Activated CD4-positive, alpha-beta T cell treated with anti-CD3 and anti-CD28 coated beads, Interleukin-2, amount 50 U/mL, for 24 hours (primary cell): ENCODE measurements at regions not wholly inside any gene's neighbourhood (a gene's known extent, or its start where the extent isn't known, plus 50 kb on each side); places are given as distances from the start of the nearest gene placed in this dataset.
A peak's percentile ranks its signal among the peaks of the same experiment; 100 is the strongest.

ENCODE experiments used
- DNase-seq, 2 donors: peaks; one replicate each; pipeline ENCODE4 v3.0.0-alpha.2; 2020; ENCODE audit warnings: low read depth in 1 of 2, low spot score in 1 of 2

- DNase-seq = no peak
Measured at GRCh38 chr2:225340923-225341322, 58.6 kb upstream of the NYAP2 start.

- no peak for DNase-seq
Measured at GRCh38 chr2:225337183-225337582, 62.3 kb upstream of the NYAP2 start.

- no peak for DNase-seq
Measured at GRCh38 chr2:225334514-225334913, 65.0 kb upstream of the NYAP2 start.

GRCh38 chr2:225328192-225328591, 71.3 kb upstream of the NYAP2 start:
- DNase-seq = no peak

GRCh38 chr2:225326969-225327368, 72.5 kb upstream of the NYAP2 start:
- DNase-seq = no peak

- no peak for DNase-seq
Measured at GRCh38 chr2:225319872-225320271, 79.6 kb upstream of the NYAP2 start.

- no peak for DNase-seq
Measured at GRCh38 chr2:225318440-225318839, 81.1 kb upstream of the NYAP2 start.

- no peak for DNase-seq
Measured at GRCh38 chr2:225317186-225317585, 82.3 kb upstream of the NYAP2 start.

- no peak for DNase-seq
Measured at GRCh38 chr2:225310745-225311144, 88.8 kb upstream of the NYAP2 start.

- DNase-seq = no peak
Measured at GRCh38 chr2:225309516-225309915, 90.0 kb upstream of the NYAP2 start.

GRCh38 chr2:225296951-225297350, 102.6 kb upstream of the NYAP2 start:
- DNase-seq = no peak

- DNase-seq = no peak
Measured at GRCh38 chr2:225295102-225295501, 104.4 kb upstream of the NYAP2 start.

- DNase-seq = no peak
Measured at GRCh38 chr2:225293638-225294037, 105.9 kb upstream of the NYAP2 start.

- DNase-seq = no peak
Measured at GRCh38 chr2:225290757-225291400, 108.6 kb upstream of the NYAP2 start.

GRCh38 chr2:225289659-225290058, 109.9 kb upstream of the NYAP2 start:
- DNase-seq = no peak

GRCh38 chr2:225288986-225289385, 110.5 kb upstream of the NYAP2 start:
- no peak for DNase-seq

- peak in 1 of 2 donors; percentile 4 for DNase-seq
Measured at GRCh38 chr2:225282858-225283710, 116.4 kb upstream of the NYAP2 start.

- no peak for DNase-seq
Measured at GRCh38 chr2:225276207-225276606, 123.3 kb upstream of the NYAP2 start.

GRCh38 chr2:225275443-225275842, 124.1 kb upstream of the NYAP2 start:
- no peak for DNase-seq

- no peak for DNase-seq
Measured at GRCh38 chr2:225274751-225275150, 124.8 kb upstream of the NYAP2 start.

GRCh38 chr2:225272173-225272572, 127.3 kb upstream of the NYAP2 start:
- DNase-seq = no peak

- DNase-seq = no peak
Measured at GRCh38 chr2:225270861-225271260, 128.6 kb upstream of the NYAP2 start.

GRCh38 chr2:225270053-225270452, 129.5 kb upstream of the NYAP2 start:
- DNase-seq = no peak
